Adrenal gland (tissue), 5 donors: ENCODE measurements at regions not wholly inside any gene's neighbourhood (a gene's known extent, or its start where the extent isn't known, plus 50 kb on each side); places are given as distances from the start of the nearest gene placed in this dataset.

Source experiments
- POLR2A ChIP-seq, 2 donors: fragments of 450-650 bp; IDR thresholded peaks; one replicate each; pipeline ENCODE4 v1.6.1; 2017; ENCODE audit warnings: antibody characterized with exemption in 2 of 2, mild to moderate bottlenecking in 2 of 2, moderate library complexity in 1 of 2
- TF ChIP-seq, protein P1 (sequence below), 6 experiments: fragments of 450-650 bp in 4 of 6; fragments of 200-600 bp in 2 of 6; sonication (generic) in 1 of 6; IDR thresholded peaks; 1 replicate in 5 of 6; 2 replicates in 1 of 6; pipeline versions ENCODE4 v1.5.1 to v1.8.0; 2016 to 2021; ENCODE audit warnings: antibody characterized with exemption in 6 of 6, mild to moderate bottlenecking in 2 of 6, moderate library complexity in 1 of 6
- donor health status: DM: no; HTN: no; CAD: no.

GRCh38 chr3:167166594-167167253 lies 213.4 kb downstream of the ZBBX start:
- TF ChIP-seq, protein P1, sequence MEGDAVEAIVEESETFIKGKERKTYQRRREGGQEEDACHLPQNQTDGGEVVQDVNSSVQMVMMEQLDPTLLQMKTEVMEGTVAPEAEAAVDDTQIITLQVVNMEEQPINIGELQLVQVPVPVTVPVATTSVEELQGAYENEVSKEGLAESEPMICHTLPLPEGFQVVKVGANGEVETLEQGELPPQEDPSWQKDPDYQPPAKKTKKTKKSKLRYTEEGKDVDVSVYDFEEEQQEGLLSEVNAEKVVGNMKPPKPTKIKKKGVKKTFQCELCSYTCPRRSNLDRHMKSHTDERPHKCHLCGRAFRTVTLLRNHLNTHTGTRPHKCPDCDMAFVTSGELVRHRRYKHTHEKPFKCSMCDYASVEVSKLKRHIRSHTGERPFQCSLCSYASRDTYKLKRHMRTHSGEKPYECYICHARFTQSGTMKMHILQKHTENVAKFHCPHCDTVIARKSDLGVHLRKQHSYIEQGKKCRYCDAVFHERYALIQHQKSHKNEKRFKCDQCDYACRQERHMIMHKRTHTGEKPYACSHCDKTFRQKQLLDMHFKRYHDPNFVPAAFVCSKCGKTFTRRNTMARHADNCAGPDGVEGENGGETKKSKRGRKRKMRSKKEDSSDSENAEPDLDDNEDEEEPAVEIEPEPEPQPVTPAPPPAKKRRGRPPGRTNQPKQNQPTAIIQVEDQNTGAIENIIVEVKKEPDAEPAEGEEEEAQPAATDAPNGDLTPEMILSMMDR (IDR thresholded peaks at IDR 0.05), result no peak
- TF ChIP-seq POLR2A (IDR thresholded peaks at IDR 0.05), result no peak
